IMR-90 (cell line): ENCODE measurements at regions not wholly inside any gene's neighbourhood (a gene's known extent, or its start where the extent isn't known, plus 50 kb on each side); places are given as distances from the start of the nearest gene placed in this dataset.

Experiments
- ATAC-seq: fragments of 200-7000 bp; cut with Tn5 transposase; 2 replicates; pipeline ENCODE4 v1.9.1; 2020; ENCODE audit warnings: low read depth, mild to moderate bottlenecking, moderate library complexity
- BruUV-seq: library from RNA; stranded (reverse); fragments of 400-500 nt; replicated peaks from 2 replicates; lab custom pipeline; 2021; lab: Mats Ljungman, UMichigan
- CTCF ChIA-PET: fragments of 300-600 bp; formaldehyde crosslinking; extraction: SDS; loops from one replicate; lab custom pipeline; 2021; ENCODE audit warnings: antibody characterized with exemption; lab: Yijun Ruan, JAX
- POLR2A ChIA-PET: fragments of 300-600 bp; sonication (Branson Sonifier 250); formaldehyde crosslinking; loops from one replicate; lab custom pipeline; 2022; ENCODE audit warnings: antibody characterized with exemption; ENCODE audit not compliant: unreplicated experiment; lab: Charles Lee
- DNase-seq: peaks from one replicate; pipeline ENCODE4 v3.0.0; 2013
- H2AFZ ChIP-seq: replicated peaks from 2 replicates; pipeline ENCODE3; 2013; ENCODE audit warnings: low read length, mild to moderate bottlenecking; ENCODE audit not compliant: poor library complexity
- H2AK5ac ChIP-seq: 2 replicates; pipeline ENCODE4 v1.6.1; 2013; ENCODE audit warnings: low read depth, low read length, inconsistent platforms
- H2AK9ac ChIP-seq: replicated peaks from 2 replicates; pipeline ENCODE3; 2013; ENCODE audit warnings: mild to moderate bottlenecking, low read depth, low read length, moderate library complexity; ENCODE audit not compliant: poor library complexity
- H2BK120ac ChIP-seq: 2 replicates; pipeline ENCODE4 v1.6.1; 2013; ENCODE audit warnings: low read depth, low read length, inconsistent platforms
- H2BK15ac ChIP-seq: 3 replicates; pipeline ENCODE4 v1.6.1; 2013; ENCODE audit warnings: low read depth, low read length, inconsistent platforms
- H2BK20ac ChIP-seq: 2 replicates; pipeline ENCODE4 v1.6.1; 2013; ENCODE audit warnings: low read depth, mild to moderate bottlenecking, inconsistent platforms, low read length, moderate library complexity
- H2BK5ac ChIP-seq: 2 replicates; pipeline ENCODE4 v1.6.1; 2013; ENCODE audit warnings: mild to moderate bottlenecking, low read depth, low read length, inconsistent platforms; ENCODE audit not compliant: poor library complexity, severe bottlenecking
- H3K14ac ChIP-seq: replicated peaks from 2 replicates; pipeline ENCODE4 v1.6.1; 2013; ENCODE audit warnings: low read depth, low read length, inconsistent platforms
- H3K18ac ChIP-seq: 2 replicates; pipeline ENCODE4 v1.6.1; 2013; ENCODE audit warnings: low read depth, low read length, control low read depth
- H3K23ac ChIP-seq: 2 replicates; pipeline ENCODE4 v1.6.1; 2013; ENCODE audit warnings: low read depth, low read length, inconsistent platforms
- H3K27ac ChIP-seq: 2 replicates; pipeline ENCODE4 v1.5.1; 2013; ENCODE audit warnings: mild to moderate bottlenecking, control low read depth, low read length; ENCODE audit not compliant: insufficient read depth
- H3K27me3 ChIP-seq: 2 replicates; pipeline ENCODE4 v1.6.1; 2013; ENCODE audit warnings: low read length; ENCODE audit not compliant: control insufficient read depth, insufficient read depth
- H3K36me3 ChIP-seq: 2 replicates; pipeline ENCODE4 v1.6.1; 2013; ENCODE audit warnings: low read length, mixed read lengths; ENCODE audit not compliant: control insufficient read depth, insufficient read depth
- H3K4ac ChIP-seq: 2 replicates; pipeline ENCODE4 v1.6.1; 2013; ENCODE audit warnings: low read depth, low read length, inconsistent platforms
- H3K4me1 ChIP-seq: 2 replicates; pipeline ENCODE4 v1.6.1; 2013; ENCODE audit warnings: low read length, mixed read lengths; ENCODE audit not compliant: control insufficient read depth, insufficient read depth
- H3K4me2 ChIP-seq: 2 replicates; pipeline ENCODE4 v1.6.1; 2013; ENCODE audit warnings: low read depth, mild to moderate bottlenecking, control low read depth, low read length, moderate library complexity
- H3K4me3 ChIP-seq: 2 replicates; pipeline ENCODE4 v1.5.1; 2013; ENCODE audit warnings: low read depth, mild to moderate bottlenecking, control low read depth, low read length, moderate library complexity; ENCODE audit not compliant: insufficient read depth
- H3K56ac ChIP-seq: 2 replicates; pipeline ENCODE4 v1.6.1; 2013; ENCODE audit warnings: low read length, inconsistent platforms; ENCODE audit not compliant: insufficient read depth; ENCODE audit errors: extremely low read depth
- H3K79me1 ChIP-seq, 2 experiments: 2 replicates each; pipeline ENCODE4 v1.6.1; 2013; ENCODE audit warnings: low read length in 2 of 2, inconsistent platforms in 1 of 2, low read depth in 1 of 2
- H3K9ac ChIP-seq: 2 replicates; pipeline ENCODE4 v1.6.1; 2013; ENCODE audit warnings: low read depth, low read length, control low read depth
- H3K9me1 ChIP-seq: 2 replicates; pipeline ENCODE4 v1.6.1; 2013; ENCODE audit warnings: low read length, inconsistent platforms; ENCODE audit not compliant: insufficient read depth
- H3K9me3 ChIP-seq: 2 replicates; pipeline ENCODE4 v1.6.1; 2013; ENCODE audit warnings: low read length; ENCODE audit not compliant: control insufficient read depth, insufficient read depth
- H4K20me1 ChIP-seq: 2 replicates; pipeline ENCODE4 v1.6.1; 2013; ENCODE audit warnings: low read length, inconsistent platforms; ENCODE audit not compliant: insufficient read depth
- H4K5ac ChIP-seq: 2 replicates; pipeline ENCODE4 v1.6.1; 2013; ENCODE audit warnings: mild to moderate bottlenecking, low read depth, low read length, control low read depth
- H4K8ac ChIP-seq, 2 experiments: 2 replicates each; pipeline ENCODE4 v1.6.1; 2013; ENCODE audit warnings: low read depth in 2 of 2, low read length in 2 of 2, control low read depth in 1 of 2, inconsistent platforms in 1 of 2
- H4K91ac ChIP-seq: 2 replicates; pipeline ENCODE4 v1.6.1; 2013; ENCODE audit warnings: low read depth, low read length, inconsistent platforms; ENCODE audit not compliant: insufficient read depth
- CEBPB ChIP-seq: IDR thresholded peaks from 2 replicates; pipeline ENCODE4 v1.6.1; 2012; ENCODE audit warnings: low read depth, low read length, improper control_type of control experiment
- CHD1 ChIP-seq: IDR thresholded peaks from 2 replicates; pipeline ENCODE4 v1.6.1; 2012; ENCODE audit warnings: low read depth, low read length, improper control_type of control experiment
- CTCF ChIP-seq: conservative IDR thresholded peaks from 2 replicates; pipeline ENCODE4 v1.5.1; 2012; ENCODE audit warnings: mild to moderate bottlenecking, low read depth, low read length, improper control_type of control experiment
- FOS ChIP-seq: fragments of 150-350 bp; IDR thresholded peaks from 2 replicates; pipeline ENCODE4 v1.6.1; 2016; ENCODE audit warnings: low read depth, low read length
- MAFK ChIP-seq: IDR thresholded peaks from 2 replicates; pipeline ENCODE4 v1.6.1; 2012; ENCODE audit warnings: low read depth, low read length, improper control_type of control experiment
- MXI1 ChIP-seq: IDR thresholded peaks from 2 replicates; pipeline ENCODE4 v1.6.1; 2012; ENCODE audit warnings: low read depth, mild to moderate bottlenecking, low read length, moderate library complexity, borderline replicate concordance
- NFE2L2 ChIP-seq: fragments of 150-350 bp; IDR thresholded peaks from 2 replicates; pipeline ENCODE4 v1.6.1; 2016; ENCODE audit warnings: low read depth, mild to moderate bottlenecking, low read length
- POLR2A ChIP-seq: IDR thresholded peaks from 2 replicates; pipeline ENCODE4 v1.6.1; 2012; ENCODE audit warnings: mild to moderate bottlenecking, low read depth, low read length
- RAD21 ChIP-seq: IDR thresholded peaks from 2 replicates; pipeline ENCODE4 v1.6.1; 2012; ENCODE audit warnings: low read length, improper control_type of control experiment
- RCOR1 ChIP-seq: IDR thresholded peaks from 2 replicates; pipeline ENCODE4 v1.6.1; 2012; ENCODE audit warnings: mild to moderate bottlenecking, low read length, improper control_type of control experiment; ENCODE audit not compliant: insufficient replicate concordance
- RFX5 ChIP-seq: IDR thresholded peaks from 2 replicates; pipeline ENCODE4 v1.8.0; 2012; ENCODE audit warnings: low read depth, mild to moderate bottlenecking, low read length, moderate library complexity
- SMC3 ChIP-seq: fragments of 150-350 bp; IDR thresholded peaks from 2 replicates; pipeline ENCODE4 v1.6.1; 2016; ENCODE audit warnings: low read depth, mild to moderate bottlenecking, antibody characterized with exemption, low read length, moderate library complexity
- WGBS, 2 experiments: methylation state at CpG; one replicate each; pipeline versions ENCODE4 v1.1.5 to v1.1.7; 2013; ENCODE audit warnings: missing lambda C conversion rate in 2 of 2; ENCODE audit not compliant: insufficient read length in 1 of 2; ENCODE audit errors: extremely low coverage in 2 of 2; 5-methylcytosine and 5-hydroxymethylcytosine counted together
- dilution Hi-C: fragments of 300-500 bp; cut with HindIII; formaldehyde crosslinking; loops from one replicate; pipeline ENCODE4 v1.14.3; 2018; ENCODE audit warnings: low sequenced_read_pairs; ENCODE audit not compliant: unreplicated experiment
- in situ Hi-C: fragments of 300-500 bp; cut with MboI; formaldehyde crosslinking; loops from 3 replicates; pipeline ENCODE4 v1.14.3; 2019; ENCODE audit warnings: low sequenced_read_pairs, inconsistent platforms, mixed read lengths
- intact Hi-C: fragments of 100-400 bp; cut with micrococcal nuclease; formaldehyde crosslinking; loops from 2 replicates; pipeline ENCODE4 v1.10.0; 2022
- TF ChIP-seq, protein P1 (sequence below): fragments of 150-350 bp; IDR thresholded peaks from 2 replicates; pipeline ENCODE4 v1.6.1; 2016; ENCODE audit warnings: low read depth, mild to moderate bottlenecking, low read length, moderate library complexity, borderline replicate concordance
- TF ChIP-seq, protein P2 (sequence below): fragments of 150-350 bp; IDR thresholded peaks from 2 replicates; pipeline ENCODE4 v1.6.1; 2017; ENCODE audit warnings: mild to moderate bottlenecking, antibody characterized with exemption, low read length, low read depth

DNA sequence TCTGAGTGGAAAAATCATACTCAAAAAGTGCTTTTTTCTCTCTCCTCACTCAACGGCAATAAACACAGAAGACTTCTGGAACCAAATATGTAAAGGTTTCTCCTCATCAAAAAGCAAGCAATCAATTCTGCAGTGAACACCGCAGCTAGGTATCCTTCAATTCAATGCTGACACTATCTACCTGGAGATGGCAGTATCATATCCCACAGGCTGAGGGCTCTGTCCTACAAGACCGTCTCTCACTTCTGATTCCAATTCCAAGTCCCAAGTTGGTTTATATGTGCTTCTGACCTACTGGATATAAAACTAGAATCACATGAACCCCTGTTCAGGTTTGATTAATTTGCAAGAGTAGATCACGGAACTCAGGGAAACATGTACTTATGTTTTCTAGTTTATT is 59.7 kb upstream of the LUZP2 start:
- intact Hi-C loops: no loop called here
- no peaks in the 10 kb centered on the region for H3K36me3 ChIP-seq
- POLR2A ChIA-PET: no interaction called here
- no peaks in the 10 kb centered on the region for H3K9me3 ChIP-seq
- no peak overlapping the region for H2BK20ac ChIP-seq
- no peak for TF ChIP-seq CEBPB
- TF ChIP-seq, protein P1, sequence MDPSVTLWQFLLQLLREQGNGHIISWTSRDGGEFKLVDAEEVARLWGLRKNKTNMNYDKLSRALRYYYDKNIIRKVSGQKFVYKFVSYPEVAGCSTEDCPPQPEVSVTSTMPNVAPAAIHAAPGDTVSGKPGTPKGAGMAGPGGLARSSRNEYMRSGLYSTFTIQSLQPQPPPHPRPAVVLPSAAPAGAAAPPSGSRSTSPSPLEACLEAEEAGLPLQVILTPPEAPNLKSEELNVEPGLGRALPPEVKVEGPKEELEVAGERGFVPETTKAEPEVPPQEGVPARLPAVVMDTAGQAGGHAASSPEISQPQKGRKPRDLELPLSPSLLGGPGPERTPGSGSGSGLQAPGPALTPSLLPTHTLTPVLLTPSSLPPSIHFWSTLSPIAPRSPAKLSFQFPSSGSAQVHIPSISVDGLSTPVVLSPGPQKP: no peak
- TF ChIP-seq, protein P2, sequence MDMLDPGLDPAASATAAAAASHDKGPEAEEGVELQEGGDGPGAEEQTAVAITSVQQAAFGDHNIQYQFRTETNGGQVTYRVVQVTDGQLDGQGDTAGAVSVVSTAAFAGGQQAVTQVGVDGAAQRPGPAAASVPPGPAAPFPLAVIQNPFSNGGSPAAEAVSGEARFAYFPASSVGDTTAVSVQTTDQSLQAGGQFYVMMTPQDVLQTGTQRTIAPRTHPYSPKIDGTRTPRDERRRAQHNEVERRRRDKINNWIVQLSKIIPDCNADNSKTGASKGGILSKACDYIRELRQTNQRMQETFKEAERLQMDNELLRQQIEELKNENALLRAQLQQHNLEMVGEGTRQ: no peak
- TF ChIP-seq MXI1: no peak
- TF ChIP-seq POLR2A: no peak
- no peak for TF ChIP-seq RFX5
- TF ChIP-seq CHD1: no peak
- TF ChIP-seq RAD21: no peak
- no peak for TF ChIP-seq MAFK
- no peak for TF ChIP-seq SMC3
- no peak for TF ChIP-seq CTCF
- TF ChIP-seq RCOR1: no peak
- no peak for TF ChIP-seq NFE2L2
- TF ChIP-seq FOS: no peak
- no peak overlapping the region for H3K18ac ChIP-seq
- no peak overlapping the region for H3K4me2 ChIP-seq
- no peaks in the 10 kb centered on the region for H3K79me1 ChIP-seq
- H4K8ac ChIP-seq: no peak overlapping the region
- H4K5ac ChIP-seq: no peak overlapping the region
- H3K4me1 ChIP-seq: no peaks in the 10 kb centered on the region
- WGBS, 2 experiments: 40% methylated on average over 1 of the region's 4 CpGs; no CpG with 5 or more reads in 1 of the 2 experiments
- no peak overlapping the region for H3K9ac ChIP-seq
- H3K4ac ChIP-seq: no peak overlapping the region
- H3K4me3 ChIP-seq: no peak overlapping the region
- no peak overlapping the region for H2BK15ac ChIP-seq
- H4K20me1 ChIP-seq: no peaks in the 10 kb centered on the region
- in situ Hi-C loops: no loop called here
- H2AK9ac ChIP-seq: no peak overlapping the region
- H2AFZ ChIP-seq: no peak overlapping the region
- H3K27ac ChIP-seq: no peak overlapping the region
- no peak overlapping the region for H3K56ac ChIP-seq
- no peak overlapping the region for H3K23ac ChIP-seq
- no peak overlapping the region for H2BK120ac ChIP-seq
- dilution Hi-C loops: no loop called here
- no peak overlapping the region for H2AK5ac ChIP-seq
- H3K9me1 ChIP-seq: no peaks in the 10 kb centered on the region
- ATAC-seq: no peak
- H3K14ac ChIP-seq: no peak overlapping the region
- CTCF ChIA-PET: no interaction called here
- no peak overlapping the region for H2BK5ac ChIP-seq
- BruUV-seq: no TSS peak
- H3K27me3 ChIP-seq: no peaks in the 10 kb centered on the region
- H4K91ac ChIP-seq: no peak overlapping the region
- no peak for DNase-seq
